Loucy (cell line): ENCODE measurements at regions not wholly inside any gene's neighbourhood (a gene's known extent, or its start where the extent isn't known, plus 50 kb on each side); places are given as distances from the start of the nearest gene placed in this dataset.

Experiments used
- H2AFZ ChIP-seq: fragments of 200-600 bp; sonication (generic); 2 replicates; pipeline ENCODE4 v1.6.0; 2016; ENCODE audit warnings: antibody characterized with exemption, mild to moderate bottlenecking, low read length, moderate library complexity
- H3F3A ChIP-seq: fragments of 200-600 bp; 2 replicates; pipeline ENCODE4 v1.6.0; 2016; ENCODE audit warnings: antibody characterized with exemption, low read depth, mild to moderate bottlenecking
- H3K27me3 ChIP-seq: fragments of 200-600 bp; sonication (generic); 2 replicates; pipeline ENCODE4 v1.6.1; 2014; ENCODE audit warnings: low read length, mild to moderate bottlenecking; ENCODE audit not compliant: insufficient read depth, poor library complexity, severe bottlenecking
- H3K36me3 ChIP-seq: fragments of 200-600 bp; sonication (generic); 2 replicates; pipeline ENCODE4 v1.6.1; 2016; ENCODE audit warnings: low read length; ENCODE audit not compliant: insufficient read depth
- H3K4me1 ChIP-seq: fragments of 200-600 bp; sonication (generic); 2 replicates; pipeline ENCODE4 v1.5.1; 2014; ENCODE audit warnings: low read length, mild to moderate bottlenecking; ENCODE audit not compliant: insufficient read depth, poor library complexity, severe bottlenecking
- H3K4me2 ChIP-seq: fragments of 200-600 bp; sonication (generic); 2 replicates; pipeline ENCODE4 v1.6.0; 2014; ENCODE audit warnings: antibody characterized with exemption, low read length, low read depth, mild to moderate bottlenecking; ENCODE audit not compliant: poor library complexity, severe bottlenecking
- H3K4me3 ChIP-seq: fragments of 200-600 bp; sonication (generic); 2 replicates; pipeline ENCODE4 v1.5.1; 2014; ENCODE audit warnings: low read length, mild to moderate bottlenecking, mixed read lengths; ENCODE audit not compliant: poor library complexity, severe bottlenecking
- H3K79me2 ChIP-seq: fragments of 200-600 bp; sonication (generic); 2 replicates; pipeline ENCODE4 v1.6.1; 2014; ENCODE audit warnings: low read length; ENCODE audit not compliant: insufficient read depth
- H3K9ac ChIP-seq: fragments of 200-600 bp; sonication (generic); 2 replicates; pipeline ENCODE4 v1.6.0; 2014; ENCODE audit warnings: mild to moderate bottlenecking, low read depth, low read length, moderate library complexity; ENCODE audit not compliant: poor library complexity, severe bottlenecking
- H3K9me2 ChIP-seq: fragments of 200-600 bp; sonication (generic); replicated peaks from 2 replicates; pipeline ENCODE4 v1.6.1; 2016; ENCODE audit warnings: low read depth, low read length, mixed read lengths
- H3K9me3 ChIP-seq: fragments of 200-600 bp; sonication (generic); 2 replicates; pipeline ENCODE4 v1.6.1; 2014; ENCODE audit warnings: mild to moderate bottlenecking, antibody characterized with exemption, low read length, low read depth; ENCODE audit not compliant: insufficient read depth
- H4K20me1 ChIP-seq: fragments of 200-600 bp; sonication (generic); 2 replicates; pipeline ENCODE4 v1.6.0; 2014; ENCODE audit warnings: antibody characterized with exemption, low read length, mild to moderate bottlenecking; ENCODE audit not compliant: insufficient read depth, poor library complexity, severe bottlenecking
- EZH2phosphoT487 ChIP-seq: fragments of 200-600 bp; IDR thresholded peaks from 2 replicates; pipeline ENCODE4 v1.6.1; 2018; ENCODE audit warnings: antibody characterized with exemption, mild to moderate bottlenecking, moderate library complexity, borderline replicate concordance
- TF ChIP-seq, protein P1 (sequence below): fragments of 200-600 bp; sonication (generic); conservative IDR thresholded peaks from 2 replicates; pipeline ENCODE4 v1.5.1; 2014; ENCODE audit warnings: mild to moderate bottlenecking, antibody characterized with exemption, low read length

DNA sequence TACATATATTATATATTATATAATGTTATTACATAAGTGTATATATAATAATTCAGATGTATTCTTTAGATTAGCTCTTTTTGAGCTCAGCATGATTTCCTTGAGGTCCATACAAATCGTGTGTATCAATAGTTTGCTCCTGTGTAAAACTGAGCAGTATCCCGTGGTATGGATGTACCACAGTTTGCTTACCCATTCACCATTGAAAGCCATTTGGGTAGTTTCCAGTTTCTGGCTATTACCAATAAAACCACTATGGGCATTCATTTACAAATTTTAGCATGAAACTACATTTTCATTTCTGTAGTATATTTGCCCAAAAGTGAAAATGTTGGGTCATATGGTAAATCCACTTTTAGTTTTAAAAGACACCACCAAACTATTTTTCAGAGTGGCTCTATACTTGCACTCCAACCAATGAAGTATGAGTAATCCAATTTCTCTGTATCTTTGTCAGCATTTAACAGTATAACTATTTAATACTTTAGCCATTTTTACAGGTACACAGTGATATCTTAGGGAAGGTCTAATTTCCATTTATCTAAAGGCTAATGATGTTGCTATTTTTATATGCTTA is 1361.4 kb upstream of the GBE1 start:
- no peak overlapping the region for H3K4me3 ChIP-seq
- H4K20me1 ChIP-seq: no peaks in the 10 kb centered on the region
- no peaks in the 10 kb centered on the region for H3F3A ChIP-seq
- no peak overlapping the region for H3K4me2 ChIP-seq
- H3K27me3 ChIP-seq: no peaks in the 10 kb centered on the region
- TF ChIP-seq, protein P1, sequence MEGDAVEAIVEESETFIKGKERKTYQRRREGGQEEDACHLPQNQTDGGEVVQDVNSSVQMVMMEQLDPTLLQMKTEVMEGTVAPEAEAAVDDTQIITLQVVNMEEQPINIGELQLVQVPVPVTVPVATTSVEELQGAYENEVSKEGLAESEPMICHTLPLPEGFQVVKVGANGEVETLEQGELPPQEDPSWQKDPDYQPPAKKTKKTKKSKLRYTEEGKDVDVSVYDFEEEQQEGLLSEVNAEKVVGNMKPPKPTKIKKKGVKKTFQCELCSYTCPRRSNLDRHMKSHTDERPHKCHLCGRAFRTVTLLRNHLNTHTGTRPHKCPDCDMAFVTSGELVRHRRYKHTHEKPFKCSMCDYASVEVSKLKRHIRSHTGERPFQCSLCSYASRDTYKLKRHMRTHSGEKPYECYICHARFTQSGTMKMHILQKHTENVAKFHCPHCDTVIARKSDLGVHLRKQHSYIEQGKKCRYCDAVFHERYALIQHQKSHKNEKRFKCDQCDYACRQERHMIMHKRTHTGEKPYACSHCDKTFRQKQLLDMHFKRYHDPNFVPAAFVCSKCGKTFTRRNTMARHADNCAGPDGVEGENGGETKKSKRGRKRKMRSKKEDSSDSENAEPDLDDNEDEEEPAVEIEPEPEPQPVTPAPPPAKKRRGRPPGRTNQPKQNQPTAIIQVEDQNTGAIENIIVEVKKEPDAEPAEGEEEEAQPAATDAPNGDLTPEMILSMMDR: no peak
- no peak for TF ChIP-seq EZH2phosphoT487
- no peaks in the 10 kb centered on the region for H3K9me2 ChIP-seq
- H2AFZ ChIP-seq: no peak overlapping the region
- H3K9ac ChIP-seq: no peak overlapping the region
- no peaks in the 10 kb centered on the region for H3K9me3 ChIP-seq
- H3K4me1 ChIP-seq: no peaks in the 10 kb centered on the region
- no peaks in the 10 kb centered on the region for H3K79me2 ChIP-seq
- H3K36me3 ChIP-seq: no peaks in the 10 kb centered on the region

DNA sequence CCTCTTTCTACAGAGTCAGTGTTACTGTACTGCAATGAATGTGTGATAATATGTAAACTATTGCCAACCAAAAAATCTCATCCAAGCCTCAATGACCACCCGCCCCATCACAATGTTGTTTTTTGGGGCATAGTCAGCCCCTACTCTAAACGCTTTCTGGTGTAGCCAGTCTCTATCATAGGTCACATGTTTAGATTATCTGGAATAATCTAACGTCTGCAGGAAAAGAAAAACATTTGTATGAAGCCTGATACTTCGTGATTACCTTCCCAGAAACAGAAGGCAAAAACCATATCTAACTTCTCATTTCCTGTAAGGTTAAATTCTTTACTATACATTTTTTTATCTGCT is 1331.8 kb upstream of the GBE1 start:
- H3F3A ChIP-seq: no peaks in the 10 kb centered on the region
- no peak overlapping the region for H3K4me3 ChIP-seq
- H3K9me2 ChIP-seq: no peaks in the 10 kb centered on the region
- no peaks in the 10 kb centered on the region for H3K27me3 ChIP-seq
- no peak overlapping the region for H2AFZ ChIP-seq
- no peak overlapping the region for H3K9ac ChIP-seq
- no peak overlapping the region for H3K4me2 ChIP-seq
- H3K36me3 ChIP-seq: no peaks in the 10 kb centered on the region
- H3K9me3 ChIP-seq: no peaks in the 10 kb centered on the region
- H3K4me1 ChIP-seq: no peaks in the 10 kb centered on the region
- no peak for TF ChIP-seq EZH2phosphoT487
- TF ChIP-seq, protein P1: no peak
- no peaks in the 10 kb centered on the region for H4K20me1 ChIP-seq
- no peaks in the 10 kb centered on the region for H3K79me2 ChIP-seq

DNA sequence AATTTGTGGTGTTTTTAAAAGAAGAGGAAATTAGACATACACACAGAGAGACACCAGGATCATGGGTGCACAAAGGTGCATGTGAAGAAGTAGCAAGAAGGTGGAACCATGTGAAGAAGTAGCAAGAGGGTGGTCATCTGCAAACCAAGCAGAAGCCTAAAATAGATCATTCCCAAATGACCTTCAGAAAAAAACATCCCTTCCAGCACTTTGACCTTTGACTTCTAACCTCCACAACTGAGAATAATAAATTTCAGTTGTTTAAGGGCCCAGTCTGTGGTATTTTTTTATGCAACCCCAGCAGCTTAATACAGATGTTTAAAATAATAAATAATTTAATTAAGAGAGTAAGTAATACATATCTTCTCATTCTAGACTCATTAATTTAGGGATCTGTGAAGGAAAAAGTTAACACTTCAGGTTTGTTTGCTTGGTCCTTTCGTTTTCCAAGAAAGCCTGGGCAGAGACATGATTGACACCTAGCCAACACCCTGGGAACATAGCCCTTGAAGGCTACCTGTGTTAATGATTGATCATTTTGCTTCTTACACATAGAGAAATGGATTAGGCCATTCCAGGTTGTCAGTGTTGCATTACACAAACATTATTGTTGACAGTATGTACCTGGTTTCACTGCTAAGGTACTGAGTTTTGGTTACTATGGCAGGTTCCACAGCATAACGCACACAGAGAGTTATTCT is 1331.2 kb upstream of the GBE1 start:
- H3K27me3 ChIP-seq: no peaks in the 10 kb centered on the region
- no peak overlapping the region for H3K4me3 ChIP-seq
- H3K9me2 ChIP-seq: no peaks in the 10 kb centered on the region
- H3K4me2 ChIP-seq: no peak overlapping the region
- no peaks in the 10 kb centered on the region for H4K20me1 ChIP-seq
- H3K36me3 ChIP-seq: no peaks in the 10 kb centered on the region
- no peaks in the 10 kb centered on the region for H3K79me2 ChIP-seq
- TF ChIP-seq, protein P1: no peak
- no peak for TF ChIP-seq EZH2phosphoT487
- no peak overlapping the region for H3K9ac ChIP-seq
- H3K4me1 ChIP-seq: no peaks in the 10 kb centered on the region
- no peaks in the 10 kb centered on the region for H3F3A ChIP-seq
- no peaks in the 10 kb centered on the region for H3K9me3 ChIP-seq
- no peak overlapping the region for H2AFZ ChIP-seq
